HG03280 (cell line): ENCODE measurements at regions not wholly inside any gene's neighbourhood (a gene's known extent, or its start where the extent isn't known, plus 50 kb on each side); places are given as distances from the start of the nearest gene placed in this dataset.
"Not testable (repeated sequence)": the region's sequence is repeated elsewhere in the genome, so short reads cannot be mapped to it uniquely, and the experiment has no call there.

ENCODE experiments used
- ATAC-seq: cut with Tn5 transposase; IDR thresholded peaks from one replicate; pipeline ENCODE4 v1.9.1; 2021; ENCODE audit warnings: mild to moderate bottlenecking, moderate library complexity; ENCODE audit not compliant: unreplicated experiment

- ATAC-seq, result no peak
These were observed 950.2 kb downstream of the GATA3 start for GRCh38 chr10:9004736-9005135.

- no peak for ATAC-seq
These were observed 955.0 kb downstream of the GATA3 start for GRCh38 chr10:9009505-9009904.

DNA sequence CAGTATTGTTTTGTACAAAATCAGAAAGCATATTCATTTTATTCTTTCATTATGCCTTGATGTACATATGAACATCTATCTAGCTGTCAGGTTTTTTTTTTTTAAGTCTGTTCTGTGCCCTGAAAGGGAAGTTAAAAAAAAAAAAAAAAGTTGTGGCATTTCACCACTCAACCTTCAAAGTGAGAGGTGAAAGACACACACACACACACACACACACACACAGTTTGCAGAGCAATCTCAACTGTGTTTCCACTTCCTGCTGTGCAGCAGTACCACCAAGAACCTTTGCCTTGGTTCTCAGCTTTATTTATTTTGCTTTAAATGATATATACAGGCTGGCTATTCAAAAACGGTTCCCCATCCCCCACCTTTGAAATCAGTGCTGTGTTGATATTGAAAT, 955.6 kb downstream of the GATA3 start:
- ATAC-seq, result no peak

- no peak for ATAC-seq
These were observed 956.6 kb downstream of the GATA3 start for GRCh38 chr10:9010931-9011670.

GRCh38 chr10:9012312-9012711, 957.8 kb downstream of the GATA3 start:
- no peak for ATAC-seq

DNA sequence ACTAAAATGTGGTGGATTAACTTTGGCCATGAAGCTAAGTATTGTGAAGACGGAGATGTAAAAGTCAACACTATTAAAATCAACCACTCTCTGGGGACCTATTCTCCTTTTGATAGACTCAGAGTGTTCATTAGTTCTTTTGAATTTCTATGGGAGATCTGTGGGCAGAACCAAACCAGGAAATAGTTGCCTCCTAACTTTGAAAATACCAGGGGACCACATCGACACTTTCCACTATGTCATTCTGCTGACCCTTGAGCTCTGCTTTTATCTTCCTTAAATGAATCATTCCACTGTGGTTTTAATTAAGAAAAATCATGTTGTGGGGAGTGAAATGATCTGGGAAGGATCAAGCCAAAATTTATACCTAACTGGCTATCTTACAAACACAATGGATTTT, 960.5 kb downstream of the GATA3 start:
- no peak for ATAC-seq

DNA sequence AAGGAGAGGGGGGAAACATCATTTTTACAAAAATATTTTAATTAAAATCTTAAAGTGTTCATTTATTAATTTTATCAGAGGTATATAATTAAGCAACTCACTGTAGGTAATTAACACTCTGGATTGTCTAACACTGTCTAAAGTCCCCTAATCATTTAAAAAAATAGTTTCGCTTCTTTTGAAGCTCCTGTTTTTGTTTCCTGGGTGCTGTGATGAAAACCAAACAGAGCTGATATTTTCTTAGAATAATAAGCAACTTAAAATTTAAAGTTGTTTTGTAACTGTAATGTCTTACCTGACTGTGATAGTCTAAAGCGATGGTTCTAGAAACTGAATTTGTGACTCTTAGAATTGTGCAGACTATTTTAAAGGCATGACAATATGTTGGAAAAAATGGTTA, 961.0 kb downstream of the GATA3 start:
- ATAC-seq, result no peak

DNA sequence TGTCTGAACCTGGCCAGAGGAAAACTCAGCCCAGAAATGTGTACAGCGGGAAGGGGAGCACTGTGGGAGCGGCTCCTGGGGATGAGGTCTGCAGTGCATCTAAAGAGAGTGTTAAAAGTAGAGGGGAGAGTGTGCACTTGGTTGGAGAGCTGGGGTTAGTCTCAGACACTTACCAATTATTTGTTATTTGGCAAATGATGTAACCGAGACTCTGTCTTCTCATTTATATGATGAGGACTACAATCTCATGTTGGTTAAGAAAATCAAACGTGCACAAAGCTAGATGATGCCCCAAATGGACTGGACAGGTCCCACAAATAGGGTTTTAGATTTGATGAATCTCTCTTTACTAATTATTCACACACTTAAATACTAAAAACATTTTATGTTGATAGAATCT, 962.4 kb downstream of the GATA3 start:
- ATAC-seq, result no peak

DNA sequence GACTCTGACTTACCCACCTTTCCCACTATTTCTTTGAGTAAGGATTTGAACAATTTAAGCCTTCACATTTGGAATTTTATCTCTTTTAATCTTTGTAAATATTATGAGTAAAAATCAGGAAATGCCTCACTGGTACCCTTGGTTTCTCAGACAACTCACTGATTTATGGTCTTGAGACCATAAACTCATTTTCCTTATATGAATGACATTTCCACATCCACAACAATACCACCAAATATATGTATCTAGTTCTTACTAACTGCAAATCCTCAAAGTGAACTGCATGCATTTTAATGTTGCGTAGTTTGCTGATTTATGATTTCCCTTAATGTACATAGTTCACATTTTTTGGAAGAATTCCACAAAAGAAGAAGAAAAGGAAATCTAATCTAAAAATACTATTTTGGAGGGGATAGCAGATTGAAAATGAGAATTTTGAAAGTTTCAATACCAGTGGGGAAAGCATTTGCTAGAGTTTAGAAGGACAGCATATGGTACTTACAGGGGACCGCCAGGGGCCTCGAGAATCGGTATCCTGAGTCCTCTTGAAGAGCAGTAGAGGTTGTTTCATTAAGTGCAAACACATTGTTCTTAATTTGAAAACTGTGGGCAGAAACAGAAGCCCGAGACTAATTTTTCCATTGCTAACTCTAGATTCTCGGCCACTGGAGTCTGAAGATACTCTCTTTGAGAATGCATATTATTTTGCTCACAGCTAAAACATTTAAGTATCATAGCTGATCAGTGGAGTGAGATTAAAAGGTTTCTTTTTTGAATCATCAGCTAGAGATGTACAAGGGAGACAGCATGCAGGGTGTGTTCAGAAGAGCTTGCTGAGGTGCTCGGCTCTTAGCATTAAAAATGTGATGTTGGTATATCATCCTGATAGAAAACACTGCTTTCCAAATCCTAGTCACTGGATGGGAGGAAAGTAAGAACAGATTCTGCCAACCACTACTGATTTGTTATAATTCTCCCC, 964.0 kb downstream of the GATA3 start:
- ATAC-seq, result no peak

- no peak for ATAC-seq
These were observed 968.7 kb downstream of the GATA3 start for GRCh38 chr10:9023206-9023605.

DNA sequence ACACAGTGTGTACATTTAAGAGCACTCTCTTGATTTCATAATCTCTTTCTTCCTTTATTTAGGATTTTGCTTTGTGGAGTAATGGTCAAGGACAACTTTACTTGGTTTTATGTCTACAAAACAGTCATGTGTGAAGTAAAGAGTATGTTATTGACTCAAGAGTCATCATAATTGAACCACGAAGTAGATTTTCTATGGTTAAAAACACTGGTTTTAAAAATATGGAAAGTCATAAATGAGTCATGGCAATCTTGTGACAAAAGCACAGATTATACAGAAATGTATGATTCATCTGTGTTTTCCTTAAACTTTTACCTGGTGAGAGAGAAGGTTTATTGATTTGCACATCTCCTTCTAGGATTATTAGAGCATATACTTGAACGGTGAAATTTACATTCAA, 969.7 kb downstream of the GATA3 start:
- ATAC-seq, result no peak

GRCh38 chr10:9028231-9028630, 973.7 kb downstream of the GATA3 start:
- ATAC-seq, result no peak

DNA sequence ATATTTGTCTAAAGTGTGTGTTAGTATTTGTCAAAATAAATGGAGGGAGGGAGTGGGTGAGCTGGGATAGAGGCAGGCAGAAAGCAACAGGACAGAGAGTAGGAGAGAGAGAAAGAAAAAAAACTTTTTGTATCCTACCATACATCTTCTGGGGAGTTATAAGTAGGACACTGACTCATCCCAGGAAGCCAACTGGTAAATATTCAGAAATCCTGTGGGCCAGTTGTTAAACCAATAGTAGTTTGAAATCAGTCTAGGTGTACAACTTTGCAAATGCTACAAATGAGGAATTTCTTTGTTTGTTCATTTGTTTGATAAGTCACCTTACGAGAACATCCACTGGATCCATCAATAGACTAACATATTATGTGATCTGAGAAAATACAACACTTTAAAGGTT, 980.9 kb downstream of the GATA3 start:
- ATAC-seq, result no peak

DNA sequence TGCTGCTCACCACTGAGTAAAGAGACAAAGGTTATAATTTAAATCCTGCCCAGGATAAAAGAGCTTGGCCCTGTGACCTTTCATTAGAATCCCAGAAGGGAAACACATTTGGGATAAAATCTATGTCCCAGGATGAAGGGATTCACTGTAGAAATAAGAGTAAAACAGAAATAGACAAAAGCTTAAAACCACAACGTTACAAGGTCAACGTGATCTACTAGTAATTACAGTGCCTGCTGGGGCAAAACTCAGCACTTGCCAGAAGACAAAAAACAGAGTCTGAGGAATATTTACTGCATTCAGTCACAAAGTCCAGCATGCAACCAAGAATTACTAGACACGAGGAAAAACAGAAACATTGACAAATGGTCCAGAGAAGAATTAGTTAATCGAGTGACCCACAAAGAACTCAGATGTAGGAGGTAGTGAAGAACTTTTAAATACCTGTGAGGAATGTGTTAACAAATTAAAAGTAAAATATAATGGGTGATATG, 982.3 kb downstream of the GATA3 start:
- no peak for ATAC-seq

- ATAC-seq, result no peak
These were observed 983.7 kb downstream of the GATA3 start for GRCh38 chr10:9038146-9038714.

GRCh38 chr10:9043466-9043865, 989.0 kb downstream of the GATA3 start:
- ATAC-seq, result no peak

DNA sequence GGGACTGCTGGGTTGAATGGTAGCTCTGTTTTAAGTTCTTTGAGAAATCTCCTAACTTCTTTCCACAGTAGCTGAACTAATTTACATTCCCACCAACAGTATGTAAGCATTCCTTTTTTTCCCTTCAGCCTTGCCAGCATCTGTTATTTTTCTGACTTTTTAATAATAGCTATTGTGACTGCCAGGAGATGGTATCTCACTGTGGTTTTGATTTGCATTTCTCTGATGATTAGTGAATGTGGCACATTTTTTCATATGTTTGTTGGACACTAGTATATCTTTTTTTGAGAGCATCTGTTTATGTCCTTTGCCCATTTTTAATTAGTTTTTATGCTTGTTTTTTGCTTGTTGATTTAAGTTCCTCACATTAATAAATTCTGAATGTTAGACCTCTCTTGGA, 990.8 kb downstream of the GATA3 start:
- ATAC-seq, result no peak

DNA sequence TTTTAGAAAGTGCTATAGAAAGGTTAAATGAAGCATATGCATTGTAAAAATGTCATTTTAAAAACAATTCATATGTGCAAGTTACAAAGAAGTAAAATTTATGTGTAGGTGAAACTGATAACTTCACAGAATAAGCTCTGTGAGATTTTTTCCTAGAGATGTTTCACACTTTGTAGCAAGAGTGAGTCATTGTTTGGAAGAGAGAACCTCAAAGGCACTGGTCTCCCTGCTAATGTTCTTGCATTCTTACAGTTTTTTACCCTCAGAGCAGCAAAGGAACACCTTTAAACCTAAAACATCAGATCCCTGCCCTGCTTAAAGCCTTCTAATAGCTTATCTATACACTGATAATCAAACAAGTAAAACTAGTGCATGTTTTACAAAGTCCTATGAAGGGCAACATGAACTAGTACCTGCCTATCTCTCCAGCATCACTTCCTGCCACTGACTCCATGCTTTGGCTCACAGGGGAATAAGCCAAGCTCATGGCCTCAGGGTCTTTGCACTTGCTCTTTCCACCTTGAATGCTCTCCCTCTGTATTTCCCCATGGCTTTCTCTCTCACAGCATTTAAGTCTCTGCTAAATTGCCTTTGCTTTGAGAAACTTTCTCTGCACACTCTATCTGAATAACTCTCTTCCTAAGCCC, 997.0 kb downstream of the GATA3 start:
- ATAC-seq, result no peak

DNA sequence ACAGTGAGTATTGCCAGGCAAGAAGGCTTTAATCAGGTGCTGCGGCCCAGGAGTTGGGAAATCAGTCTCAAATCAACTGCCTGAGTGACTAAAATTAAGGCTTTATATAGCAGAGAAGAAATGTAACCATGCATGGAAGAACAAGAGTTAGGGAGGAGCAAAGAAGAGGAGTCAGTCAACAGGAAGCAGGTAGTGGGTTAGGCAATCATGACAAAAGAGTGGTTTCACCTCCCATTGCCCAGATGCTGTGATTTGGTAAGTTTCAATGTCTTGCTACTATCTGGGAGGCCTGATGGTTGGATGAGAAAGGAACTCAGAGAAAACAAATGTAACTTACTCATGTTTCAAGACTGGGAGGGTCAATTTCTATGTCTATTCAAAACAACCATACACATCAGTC, 998.3 kb downstream of the GATA3 start:
- no peak for ATAC-seq

GRCh38 chr10:9056521-9056920, 1002.0 kb downstream of the GATA3 start:
- no peak for ATAC-seq

DNA sequence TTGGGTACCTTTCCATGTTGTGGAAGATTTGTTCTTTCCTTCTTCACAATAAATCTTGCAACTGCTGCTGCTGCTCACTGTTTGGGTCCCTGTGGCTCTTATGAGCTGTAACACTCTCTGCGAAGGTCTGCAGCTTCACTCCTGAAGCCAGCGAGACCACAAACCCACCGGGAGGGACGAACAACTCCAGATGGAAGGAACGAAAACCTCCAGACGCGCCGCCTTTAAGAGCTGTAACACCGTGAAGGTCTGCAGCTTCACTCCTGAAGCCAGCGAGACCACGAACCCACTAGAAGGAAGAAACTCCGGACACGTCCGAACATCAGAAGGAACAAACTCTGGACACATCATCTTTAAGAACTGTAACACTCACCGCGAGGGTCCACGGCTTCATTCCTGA, 1002.8 kb downstream of the GATA3 start:
- not testable (repeated sequence) for ATAC-seq
